ENCODE measurements at regions not wholly inside any gene's neighbourhood (a gene's known extent, or its start where the extent isn't known, plus 50 kb on each side); places are given as distances from the start of the nearest gene placed in this dataset.

- Histone ChIP-seq H3K4me3 (no peak overlapping the region), H3K36me3 (no peaks in the 10 kb centered on the region), H3K27ac (no peak overlapping the region), H3K9me3 (no peaks in the 10 kb centered on the region), H3K4me1 (no peaks in the 10 kb centered on the region), H3K27me3 (no peaks in the 10 kb centered on the region)
- intact Hi-C loops (cut with DNase I; ENCODE audit: low total_unique reads) (no loop called here), in situ Hi-C loops (cut with MboI; ENCODE audit: low sequenced_read_pairs in 4 of 4) (no loop called here)
- no peak for DNase-seq
- no peak for ATAC-seq
- no peak for TF ChIP-seq POLR2A (IDR thresholded peaks at IDR 0.05)
- TF ChIP-seq CTCF (IDR thresholded peaks at IDR 0.05 in 4 of 5, conservative IDR thresholded peaks at IDR 0.05 in 1 of 5), result no peak
Observed at GRCh38 chr4:19806865-19807264, 444.8 kb upstream of the SLIT2 start.

- in situ Hi-C loops (cut with MboI; ENCODE audit: low sequenced_read_pairs in 4 of 4), result no loop called here
- no peak for ATAC-seq
- TF ChIP-seq POLR2A (IDR thresholded peaks at IDR 0.05), result no peak
- no peak for TF ChIP-seq CTCF (IDR thresholded peaks at IDR 0.05 in 4 of 5, conservative IDR thresholded peaks at IDR 0.05 in 1 of 5)
Observed at GRCh38 chr4:19803406-19803805, 448.3 kb upstream of the SLIT2 start.

GRCh38 chr4:19793831-19794230 lies 457.9 kb upstream of the SLIT2 start:
- intact Hi-C loops (cut with DNase I; ENCODE audit: low total_unique reads), result no loop called here
- no peaks in the 10 kb centered on the region for H3K27me3 ChIP-seq
- H3K9me3 ChIP-seq, result no peaks in the 10 kb centered on the region
- in situ Hi-C loops (cut with MboI; ENCODE audit: low sequenced_read_pairs in 4 of 4), result no loop called here
- DNase-seq, result no peak
- no peak overlapping the region for H3K27ac ChIP-seq
- no peak overlapping the region for H3K4me3 ChIP-seq
- no peak for ATAC-seq
- no peak for TF ChIP-seq CTCF (IDR thresholded peaks at IDR 0.05 in 4 of 5, conservative IDR thresholded peaks at IDR 0.05 in 1 of 5)
- TF ChIP-seq POLR2A (IDR thresholded peaks at IDR 0.05), result no peak
- H3K36me3 ChIP-seq, result no peaks in the 10 kb centered on the region
- H3K4me1 ChIP-seq, result no peaks in the 10 kb centered on the region

More at GRCh38 chr4:19803406-19803805, 448.3 kb upstream of the SLIT2 start:
- no peaks in the 10 kb centered on the region for H3K9me3 ChIP-seq
- no peak for DNase-seq
- H3K4me3 ChIP-seq, result no peak overlapping the region
- intact Hi-C loops (cut with DNase I; ENCODE audit: low total_unique reads), result no loop called here
- no peaks in the 10 kb centered on the region for H3K27me3 ChIP-seq
- no peak overlapping the region for H3K27ac ChIP-seq
- no peaks in the 10 kb centered on the region for H3K36me3 ChIP-seq
- H3K4me1 ChIP-seq, result no peaks in the 10 kb centered on the region

DNA sequence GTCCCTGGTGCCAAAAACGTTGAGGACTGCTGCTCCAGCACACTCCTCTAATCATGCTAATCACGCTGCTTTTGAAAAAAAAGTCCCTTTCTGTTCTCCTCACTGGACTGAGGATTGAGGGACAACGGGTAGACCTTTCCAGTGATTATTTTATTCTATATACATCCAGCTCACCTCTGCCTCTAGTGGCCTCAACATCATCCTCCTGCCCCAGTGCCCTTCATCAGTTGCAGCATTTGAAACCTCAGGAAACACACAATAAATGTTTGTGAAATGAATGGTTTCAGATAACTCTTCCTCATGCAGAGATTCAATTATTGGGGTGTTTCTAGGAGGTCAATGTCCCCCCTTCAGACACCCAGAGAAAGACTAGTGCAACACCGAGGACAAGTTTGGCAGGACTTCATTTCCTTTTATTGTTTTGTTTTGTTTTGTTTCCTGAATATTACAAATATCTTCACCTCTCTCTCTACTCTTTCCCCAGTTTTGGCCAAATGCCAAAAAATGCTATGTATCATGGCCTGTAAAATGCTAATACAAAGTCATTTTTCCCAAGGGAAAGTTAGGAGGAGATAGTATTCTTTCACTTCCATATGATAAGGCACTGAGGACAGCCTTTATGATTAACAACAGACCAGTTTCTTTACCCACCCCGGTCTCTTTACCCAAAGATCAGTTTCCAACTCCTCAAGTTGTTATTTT lies 460.1 kb upstream of the SLIT2 start:
- H3K27me3 ChIP-seq, result no peaks in the 10 kb centered on the region
- intact Hi-C loops (cut with DNase I; ENCODE audit: low total_unique reads) (no loop called here), in situ Hi-C loops (cut with MboI; ENCODE audit: low sequenced_read_pairs in 4 of 4) (no loop called here)
- H3K27ac ChIP-seq, result no peak overlapping the region
- no peaks in the 10 kb centered on the region for H3K9me3 ChIP-seq
- no peak overlapping the region for H3K4me3 ChIP-seq
- no peak for ATAC-seq
- DNase-seq, result no peak
- no peaks in the 10 kb centered on the region for H3K36me3 ChIP-seq
- no peaks in the 10 kb centered on the region for H3K4me1 ChIP-seq
- no peak for TF ChIP-seq POLR2A (IDR thresholded peaks at IDR 0.05)
- TF ChIP-seq CTCF (IDR thresholded peaks at IDR 0.05 in 4 of 5, conservative IDR thresholded peaks at IDR 0.05 in 1 of 5), result no peak

DNA sequence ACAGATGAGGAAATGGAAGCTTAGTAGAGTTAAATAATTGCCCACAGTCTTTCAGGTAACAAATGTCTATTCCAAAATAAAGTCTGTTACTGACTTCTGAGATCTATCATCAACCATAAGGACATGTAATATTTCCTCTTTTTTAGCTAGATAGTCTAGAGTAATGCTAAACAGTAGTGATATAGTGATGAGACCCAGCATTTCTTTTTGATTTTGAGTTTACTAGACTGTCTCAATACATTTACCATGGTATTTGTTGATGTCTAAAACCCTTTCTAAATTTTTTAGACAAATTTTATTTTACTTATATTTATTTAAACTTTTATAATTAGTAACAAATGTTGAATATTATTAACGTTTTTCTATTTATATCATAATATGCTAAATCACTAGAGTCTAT lies 465.1 kb upstream of the SLIT2 start:
- no peaks in the 10 kb centered on the region for H3K27me3 ChIP-seq
- DNase-seq, result no peak
- TF ChIP-seq POLR2A (IDR thresholded peaks at IDR 0.05) (no peak), CTCF (IDR thresholded peaks at IDR 0.05 in 4 of 5, conservative IDR thresholded peaks at IDR 0.05 in 1 of 5) (no peak)
- no peaks in the 10 kb centered on the region for H3K36me3 ChIP-seq
- H3K27ac ChIP-seq, result no peak overlapping the region
- no peaks in the 10 kb centered on the region for H3K4me1 ChIP-seq
- no peak overlapping the region for H3K4me3 ChIP-seq
- intact Hi-C loops (cut with DNase I; ENCODE audit: low total_unique reads), result no loop called here
- in situ Hi-C loops (cut with MboI; ENCODE audit: low sequenced_read_pairs in 4 of 4), result no loop called here
- no peak for ATAC-seq
- no peaks in the 10 kb centered on the region for H3K9me3 ChIP-seq

Measured in gastrocnemius medialis (tissue), 4 donors.